ENCODE measurements at regions not wholly inside any gene's neighbourhood (a gene's known extent, or its start where the extent isn't known, plus 50 kb on each side); places are given as distances from the start of the nearest gene placed in this dataset.

GRCh38 chr4:123547216-123548165, 150.9 kb downstream of the SPRY1 start:
- TF ChIP-seq CTCF (IDR thresholded peaks at IDR 0.05) (no peak), POLR2AphosphoS5 (IDR thresholded peaks at IDR 0.05) (peak in 1 of 2 donors; percentile 6), POLR2A (IDR thresholded peaks at IDR 0.05) (peak in 1 of 4 donors; percentile 52)
- 64 to 79% methylated on average over 26 of the region's 26 CpGs for WGBS, 2 donors
- Histone ChIP-seq H3K4me3 (peak overlapping the region in 3 of 4 donors; percentile 1 to 17 (median 15)), H3K36me3 (no peaks in the 10 kb centered on the region), H3K9me3 (no peaks in the 10 kb centered on the region), H3K27ac (peak overlapping the region; percentile 32 to 82 (median 64)), H3K27me3 (no peaks in the 10 kb centered on the region), H3K4me1 (peaks cover 0 to 8% (median 2%) of the 10 kb centered on the region in 4 donors)
- DNase-seq (peak; percentile 77 to 93), ATAC-seq (ENCODE audit: low FRiP score in 2 of 2) (peak; percentile 71 to 94)

GRCh38 chr4:123553279-123553678, 156.7 kb downstream of the SPRY1 start:
- WGBS, 2 donors, result 56 to 79% methylated on average over 4 of the region's 4 CpGs
- no peak for DNase-seq

GRCh38 chr4:123553733-123554637, 157.4 kb downstream of the SPRY1 start:
- Histone ChIP-seq H3K9me3 (no peaks in the 10 kb centered on the region), H3K36me3 (no peaks in the 10 kb centered on the region), H3K27me3 (no peaks in the 10 kb centered on the region), H3K27ac (peak overlapping the region in 3 of 4 donors; percentile 49 to 77 (median 61)), H3K4me3 (no peak overlapping the region), H3K4me1 (peaks cover 7 to 27% (median 15%) of the 10 kb centered on the region in 4 donors)
- no peak for ATAC-seq (ENCODE audit: low FRiP score in 2 of 2)
- TF ChIP-seq CTCF (IDR thresholded peaks at IDR 0.05) (no peak), EP300 (IDR thresholded peaks at IDR 0.05) (no peak), POLR2AphosphoS5 (IDR thresholded peaks at IDR 0.05) (no peak), POLR2A (IDR thresholded peaks at IDR 0.05) (no peak)
- WGBS, 2 donors, result 76 to 85% methylated on average over 3 of the region's 3 CpGs
- no peak for DNase-seq

More at GRCh38 chr4:123553279-123553678, 156.7 kb downstream of the SPRY1 start:
- no peak for TF ChIP-seq POLR2AphosphoS5 (IDR thresholded peaks at IDR 0.05)
- no peak for TF ChIP-seq POLR2A (IDR thresholded peaks at IDR 0.05)
- TF ChIP-seq EP300 (IDR thresholded peaks at IDR 0.05), result no peak
- TF ChIP-seq CTCF (IDR thresholded peaks at IDR 0.05), result no peak
- H3K27ac ChIP-seq, result no peak overlapping the region
- H3K4me1 ChIP-seq, result peaks cover 7 to 27% (median 15%) of the 10 kb centered on the region in 4 donors
- no peaks in the 10 kb centered on the region for H3K27me3 ChIP-seq
- no peak overlapping the region for H3K4me3 ChIP-seq
- no peak for ATAC-seq (ENCODE audit: low FRiP score in 2 of 2)
- H3K36me3 ChIP-seq, result no peaks in the 10 kb centered on the region
- H3K9me3 ChIP-seq, result no peaks in the 10 kb centered on the region

GRCh38 chr4:123554801-123555232, 158.2 kb downstream of the SPRY1 start:
- Histone ChIP-seq H3K4me3 (no peak overlapping the region), H3K9me3 (no peaks in the 10 kb centered on the region), H3K27me3 (no peaks in the 10 kb centered on the region), H3K27ac (peak overlapping the region; percentile 49 to 77 (median 68)), H3K4me1 (peaks cover 7 to 27% (median 15%) of the 10 kb centered on the region in 4 donors), H3K36me3 (no peaks in the 10 kb centered on the region)
- peak; percentile 12 to 59 for ATAC-seq (ENCODE audit: low FRiP score in 2 of 2)
- no peak for DNase-seq
- TF ChIP-seq POLR2A (IDR thresholded peaks at IDR 0.05) (no peak), CTCF (IDR thresholded peaks at IDR 0.05) (no peak), POLR2AphosphoS5 (IDR thresholded peaks at IDR 0.05) (no peak), EP300 (IDR thresholded peaks at IDR 0.05) (no peak)
- WGBS, 2 donors, result 30 to 51% methylated on average over 5 of the region's 5 CpGs

Data from upper lobe of left lung (tissue), 6 donors.